ENCODE measurements at regions not wholly inside any gene's neighbourhood (a gene's known extent, or its start where the extent isn't known, plus 50 kb on each side); places are given as distances from the start of the nearest gene placed in this dataset.

DNA sequence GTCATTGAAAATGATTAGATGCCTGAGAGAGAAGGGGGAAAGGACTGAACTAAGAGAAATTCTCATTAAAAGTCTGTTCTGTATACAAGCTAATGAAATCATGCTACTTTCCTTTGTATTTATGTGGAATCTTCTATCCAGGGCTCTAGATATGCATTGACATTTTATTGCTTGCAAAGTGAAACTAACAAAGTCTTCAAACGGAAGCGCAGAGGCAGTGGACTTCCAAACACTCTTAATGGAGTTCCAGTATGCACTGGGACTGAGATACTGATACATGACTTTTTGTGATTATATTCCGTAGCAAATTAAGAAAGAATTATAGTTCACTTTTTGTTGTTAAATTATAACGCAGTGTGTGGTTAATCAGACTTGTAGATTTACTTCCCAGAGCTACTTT is 166.8 kb upstream of the TBX20 start:
- TF ChIP-seq POLR2A (IDR thresholded peaks at IDR 0.05) (no peak), EP300 (IDR thresholded peaks at IDR 0.05) (no peak)
- TF ChIP-seq, protein P1, sequence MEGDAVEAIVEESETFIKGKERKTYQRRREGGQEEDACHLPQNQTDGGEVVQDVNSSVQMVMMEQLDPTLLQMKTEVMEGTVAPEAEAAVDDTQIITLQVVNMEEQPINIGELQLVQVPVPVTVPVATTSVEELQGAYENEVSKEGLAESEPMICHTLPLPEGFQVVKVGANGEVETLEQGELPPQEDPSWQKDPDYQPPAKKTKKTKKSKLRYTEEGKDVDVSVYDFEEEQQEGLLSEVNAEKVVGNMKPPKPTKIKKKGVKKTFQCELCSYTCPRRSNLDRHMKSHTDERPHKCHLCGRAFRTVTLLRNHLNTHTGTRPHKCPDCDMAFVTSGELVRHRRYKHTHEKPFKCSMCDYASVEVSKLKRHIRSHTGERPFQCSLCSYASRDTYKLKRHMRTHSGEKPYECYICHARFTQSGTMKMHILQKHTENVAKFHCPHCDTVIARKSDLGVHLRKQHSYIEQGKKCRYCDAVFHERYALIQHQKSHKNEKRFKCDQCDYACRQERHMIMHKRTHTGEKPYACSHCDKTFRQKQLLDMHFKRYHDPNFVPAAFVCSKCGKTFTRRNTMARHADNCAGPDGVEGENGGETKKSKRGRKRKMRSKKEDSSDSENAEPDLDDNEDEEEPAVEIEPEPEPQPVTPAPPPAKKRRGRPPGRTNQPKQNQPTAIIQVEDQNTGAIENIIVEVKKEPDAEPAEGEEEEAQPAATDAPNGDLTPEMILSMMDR (IDR thresholded peaks at IDR 0.05) = no peak
